Psoas muscle (tissue), 7 donors: ENCODE measurements at regions not wholly inside any gene's neighbourhood (a gene's known extent, or its start where the extent isn't known, plus 50 kb on each side); places are given as distances from the start of the nearest gene placed in this dataset.

Source experiments
- ATAC-seq, 4 donors: fragments of 200-7000 bp; cut with Tn5 transposase; one replicate each; pipeline ENCODE4 v1.9.1; 2020; ENCODE audit warnings: moderate library complexity in 3 of 4, mild to moderate bottlenecking in 2 of 4
- DNase-seq, 2 donors: peaks; one replicate each; pipeline ENCODE4 v3.0.0-alpha.2; 2020
- H3K27ac ChIP-seq: fragments of 200-600 bp; one replicate; pipeline ENCODE4 v1.8.0; 2022
- H3K27me3 ChIP-seq, 3 donors: fragments of 200-600 bp in 1 of 3; one replicate each; pipeline versions ENCODE4 v1.6.1 to v1.8.0; 2013 to 2022; ENCODE audit warnings: low read length in 2 of 3, mild to moderate bottlenecking in 2 of 3, moderate library complexity in 1 of 3; ENCODE audit not compliant: insufficient read depth in 3 of 3
- H3K36me3 ChIP-seq, 2 donors: fragments of 200-600 bp in 1 of 2; one replicate each; pipeline versions ENCODE4 v1.6.1 to v1.8.0; 2013 to 2022; ENCODE audit warnings: low read depth in 1 of 2, mild to moderate bottlenecking in 1 of 2, moderate library complexity in 1 of 2; ENCODE audit not compliant: insufficient read depth in 1 of 2
- H3K4me1 ChIP-seq: fragments of 200-600 bp; one replicate; pipeline ENCODE4 v1.8.0; 2022
- H3K4me3 ChIP-seq: fragments of 200-600 bp; one replicate; pipeline ENCODE4 v1.8.0; 2022; ENCODE audit warnings: mild to moderate bottlenecking
- H3K9me3 ChIP-seq: fragments of 200-600 bp; one replicate; pipeline ENCODE4 v1.8.0; 2022
- WGBS, 3 donors: extraction: QIAGEN DNeasy Blood & Tissue Kit; methylation state at CpG; one replicate each; pipeline versions ENCODE4 v1.1.6 to v1.1.7; 2013; 5-methylcytosine and 5-hydroxymethylcytosine counted together
- intact Hi-C, 2 donors: fragments of 100-400 bp; cut with DNase I; formaldehyde crosslinking; loops; one replicate each; pipeline versions ENCODE4 v1.11.0 to v1.14.2; 2022
- TF ChIP-seq, protein P1 (sequence below): fragments of 200-600 bp; IDR thresholded peaks from one replicate; pipeline ENCODE4 v1.8.0; 2022; ENCODE audit warnings: antibody characterized with exemption
- donor health status: healthy with polysubstance abuse.
- donor health status: DM: no; HTN: no; CAD: no; lungs with moderate emphysema.
- donor health status: Bipolar disorder and iron deficiency.
- donor health status: healthy.
- donor health status: DM: yes; HTN: yes; CAD: no.
- donor health status: DM: no; HTN: no; CAD: no.
- donor health status: DM: yes; HTN: yes; CAD: no.

GRCh38 chr7:46577394-46577793 is 656.3 kb upstream of the IGFBP3 start:
- TF ChIP-seq, protein P1, sequence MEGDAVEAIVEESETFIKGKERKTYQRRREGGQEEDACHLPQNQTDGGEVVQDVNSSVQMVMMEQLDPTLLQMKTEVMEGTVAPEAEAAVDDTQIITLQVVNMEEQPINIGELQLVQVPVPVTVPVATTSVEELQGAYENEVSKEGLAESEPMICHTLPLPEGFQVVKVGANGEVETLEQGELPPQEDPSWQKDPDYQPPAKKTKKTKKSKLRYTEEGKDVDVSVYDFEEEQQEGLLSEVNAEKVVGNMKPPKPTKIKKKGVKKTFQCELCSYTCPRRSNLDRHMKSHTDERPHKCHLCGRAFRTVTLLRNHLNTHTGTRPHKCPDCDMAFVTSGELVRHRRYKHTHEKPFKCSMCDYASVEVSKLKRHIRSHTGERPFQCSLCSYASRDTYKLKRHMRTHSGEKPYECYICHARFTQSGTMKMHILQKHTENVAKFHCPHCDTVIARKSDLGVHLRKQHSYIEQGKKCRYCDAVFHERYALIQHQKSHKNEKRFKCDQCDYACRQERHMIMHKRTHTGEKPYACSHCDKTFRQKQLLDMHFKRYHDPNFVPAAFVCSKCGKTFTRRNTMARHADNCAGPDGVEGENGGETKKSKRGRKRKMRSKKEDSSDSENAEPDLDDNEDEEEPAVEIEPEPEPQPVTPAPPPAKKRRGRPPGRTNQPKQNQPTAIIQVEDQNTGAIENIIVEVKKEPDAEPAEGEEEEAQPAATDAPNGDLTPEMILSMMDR, result no peak
- no peak overlapping the region for H3K27ac ChIP-seq
- H3K36me3 ChIP-seq, result no peaks in the 10 kb centered on the region
- no peak overlapping the region for H3K4me3 ChIP-seq
- H3K4me1 ChIP-seq, result no peaks in the 10 kb centered on the region
- peaks cover 3% of the 10 kb centered on the region for H3K9me3 ChIP-seq
- no peaks in the 10 kb centered on the region for H3K27me3 ChIP-seq
- DNase-seq, result no peak
- intact Hi-C loops, result no loop called here
- 74 to 84% (median 81%) methylated on average over 1 of the region's 1 CpG for WGBS, 3 donors
- no peak for ATAC-seq

GRCh38 chr7:46576950-46577349 is 655.9 kb upstream of the IGFBP3 start:
- H3K27ac ChIP-seq, result no peak overlapping the region
- H3K27me3 ChIP-seq, result no peaks in the 10 kb centered on the region
- H3K4me3 ChIP-seq, result no peak overlapping the region
- DNase-seq (no peak), ATAC-seq (no peak)
- intact Hi-C loops, result no loop called here
- TF ChIP-seq, protein P1, result no peak
- no peaks in the 10 kb centered on the region for H3K4me1 ChIP-seq
- H3K9me3 ChIP-seq, result peaks cover 3% of the 10 kb centered on the region
- no peaks in the 10 kb centered on the region for H3K36me3 ChIP-seq

DNA sequence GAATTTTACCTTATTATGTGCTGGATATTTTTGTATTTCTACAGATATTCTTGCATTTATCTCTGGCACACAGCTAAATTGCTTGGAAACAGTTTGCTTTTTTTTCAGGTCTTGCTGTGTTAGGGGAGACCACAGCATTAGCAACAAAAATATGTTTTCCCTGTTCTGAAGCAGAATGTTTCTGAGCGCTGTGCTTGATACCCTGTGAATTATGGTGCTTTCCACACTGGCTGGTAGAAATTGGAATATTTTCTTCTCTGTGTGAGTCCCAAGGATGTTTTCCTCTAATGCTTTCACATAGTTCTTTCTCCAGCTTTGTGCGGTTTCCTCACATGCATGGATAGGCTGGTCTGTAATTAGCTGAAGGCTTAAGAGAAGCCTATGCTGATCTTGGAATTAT is 651.6 kb upstream of the IGFBP3 start:
- no peaks in the 10 kb centered on the region for H3K27me3 ChIP-seq
- H3K27ac ChIP-seq, result no peak overlapping the region
- H3K36me3 ChIP-seq, result no peaks in the 10 kb centered on the region
- TF ChIP-seq, protein P1, result no peak
- H3K4me1 ChIP-seq, result no peaks in the 10 kb centered on the region
- no peak for DNase-seq
- 46 to 68% (median 59%) methylated on average over 2 of the region's 2 CpGs for WGBS, 3 donors
- H3K9me3 ChIP-seq, result peaks cover 3% of the 10 kb centered on the region
- H3K4me3 ChIP-seq, result no peak overlapping the region
- intact Hi-C loops, result no loop called here
- no peak for ATAC-seq

GRCh38 chr7:46571996-46572395 is 650.9 kb upstream of the IGFBP3 start:
- whole genome bisulfite sequencing, 3 donors, result 89 to 97% (median 90%) methylated on average over 5 of the region's 5 CpGs
- DNase-seq, result no peak
- H3K4me3 ChIP-seq, result no peak overlapping the region
- no peak for ATAC-seq
- intact Hi-C loops, result no loop called here
- no peaks in the 10 kb centered on the region for H3K36me3 ChIP-seq
- H3K27me3 ChIP-seq, result no peaks in the 10 kb centered on the region
- TF ChIP-seq, protein P1, result no peak
- no peak overlapping the region for H3K27ac ChIP-seq
- H3K4me1 ChIP-seq, result no peaks in the 10 kb centered on the region
- peaks cover 3% of the 10 kb centered on the region for H3K9me3 ChIP-seq

- no peak overlapping the region for H3K27ac ChIP-seq
- no peak for ATAC-seq
- intact Hi-C loops, result no loop called here
- H3K27me3 ChIP-seq, result no peaks in the 10 kb centered on the region
- TF ChIP-seq, protein P1, result no peak
- H3K4me3 ChIP-seq, result no peak overlapping the region
- H3K9me3 ChIP-seq, result peaks cover 3% of the 10 kb centered on the region
- H3K36me3 ChIP-seq, result no peaks in the 10 kb centered on the region
- no peaks in the 10 kb centered on the region for H3K4me1 ChIP-seq
- DNase-seq, result no peak
- WGBS, 3 donors, result 23 to 65% (median 63%) methylated on average over 2 of the region's 2 CpGs
Measured at GRCh38 chr7:46569133-46569465, 648.0 kb upstream of the IGFBP3 start.
